ENCODE measurements at regions not wholly inside any gene's neighbourhood (a gene's known extent, or its start where the extent isn't known, plus 50 kb on each side); places are given as distances from the start of the nearest gene placed in this dataset.
"Not testable (repeated sequence)": the region's sequence is repeated elsewhere in the genome, so short reads cannot be mapped to it uniquely, and the experiment has no call there.

DNA sequence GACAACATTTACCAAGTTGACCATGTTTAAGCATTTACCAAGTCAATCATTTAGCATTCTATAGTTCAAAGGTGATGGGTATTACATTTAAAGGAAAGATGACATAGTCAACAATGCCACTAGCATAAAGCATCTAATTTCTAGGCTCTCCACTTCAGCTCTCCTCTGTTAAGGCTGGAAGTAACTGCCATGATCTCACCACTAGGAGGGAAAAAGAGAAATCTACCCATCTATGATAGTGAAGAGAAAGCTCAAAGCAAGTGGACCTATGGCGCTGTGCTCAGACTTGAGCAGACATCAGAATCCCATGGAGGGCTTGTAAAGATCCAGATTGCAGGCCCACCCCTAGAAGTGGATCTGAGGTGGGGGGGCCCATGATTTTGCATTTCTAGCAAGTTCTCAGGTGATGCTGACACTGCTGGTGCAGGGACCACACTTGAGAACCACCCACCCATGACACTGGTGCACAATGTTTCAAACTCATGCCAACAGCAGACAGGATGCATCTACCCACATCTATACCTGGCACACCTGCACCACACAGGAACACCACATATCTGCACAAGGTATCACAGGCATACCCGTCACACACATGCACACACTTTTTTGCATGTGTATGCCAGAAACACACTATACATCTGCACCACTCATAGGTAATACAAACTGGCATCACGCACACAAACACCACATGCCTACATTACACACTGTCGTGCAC lies 392.9 kb upstream of the RUNX1 start:
- DNase-seq: no peak

DNA sequence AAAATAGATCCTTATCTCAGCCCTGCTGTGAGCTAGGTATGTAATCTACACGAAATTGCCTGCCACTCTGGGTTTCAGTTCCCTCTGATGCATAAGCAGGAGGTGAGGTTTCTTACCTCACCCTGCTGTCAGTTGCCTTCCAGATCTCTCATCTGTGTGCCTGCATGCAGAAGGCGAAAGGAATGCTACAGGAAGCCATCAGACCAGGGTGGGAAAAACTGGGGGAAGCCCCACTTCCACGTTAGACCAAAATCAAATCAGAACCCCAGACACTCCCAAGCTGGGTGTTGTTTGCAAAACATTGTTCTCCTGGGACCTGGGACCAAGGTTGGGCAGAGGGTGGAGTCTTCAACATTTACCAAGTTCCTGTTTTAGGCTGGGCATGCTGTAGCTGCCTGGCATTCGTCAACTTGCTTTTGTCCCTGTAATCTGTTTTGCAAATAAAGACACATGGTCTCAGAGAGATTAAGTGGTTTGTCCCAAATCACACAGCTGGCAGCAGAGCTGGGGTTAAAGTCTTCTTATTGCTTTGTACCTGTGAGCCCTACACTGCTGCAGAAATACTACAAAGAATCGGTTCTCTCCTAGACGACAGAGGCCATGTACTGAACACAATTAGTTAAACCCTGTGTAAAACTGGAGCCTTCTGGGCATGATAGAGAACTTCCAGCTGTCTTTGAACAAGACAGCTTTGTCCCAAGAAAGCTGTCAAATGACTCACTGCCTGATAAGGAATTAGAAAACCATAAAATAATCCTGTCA lies 389.7 kb upstream of the RUNX1 start:
- no peak for DNase-seq

- no peak for DNase-seq
Observed at GRCh38 chr21:35437941-35438340, 388.8 kb upstream of the RUNX1 start.

DNA sequence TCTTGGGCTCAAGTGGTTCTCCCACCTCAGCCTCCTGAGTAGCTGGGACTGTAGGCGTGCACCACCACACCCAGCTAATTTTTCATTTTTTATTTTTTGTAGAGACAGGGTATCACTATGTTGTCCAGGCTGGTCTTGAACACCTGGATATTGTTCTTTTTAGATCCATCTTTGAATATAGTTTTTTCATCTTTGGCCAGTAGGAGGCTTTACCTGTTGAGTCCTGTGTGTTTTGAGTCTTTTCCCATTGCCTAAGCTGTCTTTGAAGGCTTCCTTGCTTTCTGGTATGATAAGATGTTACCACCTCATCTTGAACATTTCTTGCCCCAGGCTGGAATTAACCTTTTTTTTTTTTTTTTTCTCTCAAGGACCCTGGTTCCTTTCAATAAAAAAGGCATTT lies 387.8 kb upstream of the RUNX1 start:
- peak; percentile 9 for DNase-seq

GRCh38 chr21:35432601-35433000 lies 383.5 kb upstream of the RUNX1 start:
- DNase-seq: not testable (repeated sequence)

DNA sequence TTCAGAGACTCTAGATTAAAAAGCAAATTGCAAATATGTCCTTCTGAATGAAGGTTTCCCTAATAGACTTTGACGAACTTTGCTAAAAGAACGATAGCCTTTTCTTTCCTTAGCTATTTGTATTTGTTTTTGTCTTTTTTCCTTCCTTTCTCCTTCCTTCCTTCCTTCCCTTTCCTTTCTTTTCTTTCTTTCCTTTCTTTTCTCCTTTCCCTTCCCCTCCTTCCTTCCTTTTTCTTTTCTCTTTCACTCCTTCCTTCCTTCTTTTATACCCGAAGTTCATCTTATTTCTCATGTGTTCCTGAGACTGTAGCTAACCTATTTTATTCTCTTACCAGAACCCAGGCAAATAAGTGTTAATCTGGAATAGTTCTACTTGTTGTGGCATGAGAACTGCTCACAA lies 381.2 kb upstream of the RUNX1 start:
- no peak for DNase-seq

- no peak for DNase-seq
Observed at GRCh38 chr21:35428937-35429336, 379.8 kb upstream of the RUNX1 start.

DNA sequence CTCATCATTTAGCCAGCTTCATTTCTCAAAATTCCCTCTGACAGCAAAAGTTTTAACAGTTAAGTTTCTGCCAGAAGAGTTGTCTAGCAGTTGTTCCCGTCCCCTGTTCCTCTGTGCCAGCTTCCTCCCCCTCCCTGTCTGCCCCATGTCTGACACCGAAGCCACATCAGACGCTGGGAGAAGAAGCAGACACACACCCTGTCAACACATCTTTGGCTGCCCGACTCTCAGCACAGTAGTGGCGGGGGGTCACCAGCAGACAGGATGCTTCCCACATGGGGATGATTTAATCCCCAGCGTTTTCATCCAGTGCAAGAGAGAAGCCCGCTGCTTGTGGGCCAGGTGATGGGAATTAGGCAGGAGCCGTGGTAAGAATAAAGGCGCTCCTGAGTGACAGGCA lies 379.4 kb upstream of the RUNX1 start:
- no peak for DNase-seq

GRCh38 chr21:35428001-35428320 lies 378.9 kb upstream of the RUNX1 start:
- DNase-seq: no peak

GRCh38 chr21:35427320-35428000 lies 378.4 kb upstream of the RUNX1 start:
- DNase-seq: no peak

- no peak for DNase-seq
Observed at GRCh38 chr21:35426897-35427296, 377.8 kb upstream of the RUNX1 start.

- no peak for DNase-seq
Observed at GRCh38 chr21:35426469-35426868, 377.4 kb upstream of the RUNX1 start.

GRCh38 chr21:35424122-35424521 lies 375.0 kb upstream of the RUNX1 start:
- DNase-seq: no peak

DNA sequence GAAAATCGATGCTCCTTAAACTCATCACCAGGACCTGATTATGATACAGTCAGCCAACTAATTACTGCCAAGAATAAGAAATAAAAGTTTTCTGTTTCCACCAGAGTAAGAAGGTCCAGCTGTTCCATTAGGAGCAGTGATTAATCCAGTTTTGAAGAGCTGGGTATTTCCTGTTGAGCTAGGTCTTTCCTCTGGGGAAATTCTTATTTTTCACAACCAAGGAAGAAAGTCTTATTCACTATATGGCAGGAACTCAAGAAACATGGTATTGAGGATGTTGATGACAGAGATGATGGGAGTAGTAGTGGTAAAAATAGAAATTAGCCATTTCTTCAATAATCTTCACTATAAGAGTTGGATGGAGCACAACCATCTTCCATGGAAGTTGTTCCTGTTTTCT lies 374.6 kb upstream of the RUNX1 start:
- DNase-seq: no peak

DNA sequence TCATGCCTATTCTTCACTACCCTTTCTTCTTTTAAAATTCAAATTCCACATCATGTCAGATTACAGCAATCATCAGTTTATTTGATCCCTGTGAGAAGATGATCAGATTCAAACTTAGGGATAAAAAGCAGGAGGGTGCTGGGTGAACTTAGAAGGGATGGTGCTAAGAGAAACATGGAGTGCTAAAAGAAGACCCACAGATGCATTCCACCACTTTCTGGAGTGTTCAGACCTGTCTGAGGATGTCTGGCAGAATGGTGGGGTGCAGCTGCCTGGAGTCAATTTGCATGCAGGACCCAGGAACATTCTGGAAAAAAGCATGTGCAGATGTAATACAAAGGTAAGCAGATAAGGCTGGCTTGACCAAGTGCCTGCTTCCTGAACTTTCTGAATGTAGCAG lies 372.9 kb upstream of the RUNX1 start:
- DNase-seq: no peak

DNA sequence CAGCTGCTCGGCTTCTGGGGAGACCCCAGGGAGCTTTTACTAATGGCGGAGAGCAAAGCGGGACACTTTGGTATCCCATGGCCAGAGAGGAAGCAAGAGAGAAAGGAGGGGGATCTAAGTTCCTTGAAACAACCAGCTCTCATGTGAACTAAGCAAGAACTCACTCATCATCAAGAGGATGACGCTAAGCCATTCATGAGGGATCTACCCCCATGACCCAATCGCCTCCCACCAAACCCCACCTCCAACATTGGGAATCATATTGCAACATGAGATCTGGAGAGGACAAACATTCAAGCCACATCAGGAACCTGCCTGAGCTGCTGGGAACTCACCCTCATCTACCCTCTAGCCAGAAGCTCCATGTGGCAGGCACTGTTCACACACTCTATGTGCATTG lies 372.1 kb upstream of the RUNX1 start:
- no peak for DNase-seq

GRCh38 chr21:35420656-35421055 lies 371.6 kb upstream of the RUNX1 start:
- no peak for DNase-seq

GRCh38 chr21:35417762-35418161 lies 368.7 kb upstream of the RUNX1 start:
- no peak for DNase-seq

GRCh38 chr21:35416866-35417489 lies 367.9 kb upstream of the RUNX1 start:
- DNase-seq: no peak

GRCh38 chr21:35414507-35415139 lies 365.5 kb upstream of the RUNX1 start:
- no peak for DNase-seq

- DNase-seq: no peak
Observed at GRCh38 chr21:35414056-35414455, 365.0 kb upstream of the RUNX1 start.

DNA sequence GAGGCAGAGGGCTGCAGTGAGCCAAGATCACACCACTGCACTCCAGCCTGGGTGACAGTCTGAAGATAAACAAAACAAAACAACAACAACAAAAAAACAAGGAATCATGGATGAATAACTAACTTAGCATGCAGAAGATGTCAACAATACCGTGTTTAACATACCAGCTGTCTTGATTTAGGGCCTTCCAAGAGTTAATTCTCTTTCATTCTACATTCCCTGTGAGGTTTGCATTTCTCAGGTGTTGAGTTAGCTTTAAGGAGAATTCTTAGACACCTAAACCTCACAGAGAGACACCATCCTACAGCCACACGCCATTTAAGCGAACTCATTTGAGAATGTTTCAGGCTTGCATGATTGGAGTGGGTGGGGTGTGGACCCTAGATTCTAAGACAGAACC lies 363.1 kb upstream of the RUNX1 start:
- DNase-seq: no peak

GRCh38 chr21:35411434-35411833 lies 362.3 kb upstream of the RUNX1 start:
- DNase-seq: no peak

Data from hematopoietic multipotent progenitor cell treated with erythropoietin and hydrocortisone succinate and interleukin-3 and kit ligand, for 8 days (in vitro differentiated cells).